ENCODE measurements at regions not wholly inside any gene's neighbourhood (a gene's known extent, or its start where the extent isn't known, plus 50 kb on each side); places are given as distances from the start of the nearest gene placed in this dataset.

DNA sequence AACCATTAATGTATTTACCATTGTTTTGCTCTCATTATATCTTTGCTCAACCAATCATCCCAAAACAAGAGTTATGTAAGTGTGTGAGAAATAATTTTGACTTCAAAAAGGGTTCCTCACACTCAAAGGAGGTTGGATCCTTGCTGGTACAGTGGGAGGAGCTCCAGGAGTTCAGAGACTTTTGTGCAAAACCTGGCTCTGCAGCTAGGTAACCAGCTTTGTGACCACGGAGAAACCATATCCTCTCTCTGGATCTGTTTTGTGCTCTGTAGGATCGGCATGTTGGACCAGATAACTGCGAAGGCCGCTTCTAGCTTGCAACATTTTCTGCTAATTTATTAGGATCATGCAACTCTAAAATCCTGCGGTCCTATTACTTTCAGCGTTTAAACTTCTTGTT is 128.6 kb upstream of the LIPC start:
- Histone ChIP-seq H2AFZ (ENCODE audit: low read length) (no peak overlapping the region), H3K9ac (ENCODE audit: insufficient read depth, low read depth, low read length) (no peak overlapping the region), H3K9me3 (ENCODE audit: low read length) (no peaks in the 10 kb centered on the region), H4K20me1 (ENCODE audit: insufficient read depth, low read length) (no peaks in the 10 kb centered on the region), H3K36me3 (replicated peaks in 1 of 2; ENCODE audit: control insufficient read depth in 1 of 2, insufficient read depth in 2 of 2, low read length in 2 of 2) (no peaks in the 10 kb centered on the region), H3K4me2 (ENCODE audit: low read depth, low read length) (no peak overlapping the region), H3K4me3 (replicated peaks in 1 of 3; ENCODE audit: insufficient read depth in 1 of 3, low read depth in 2 of 3, low read length in 3 of 3) (no peak overlapping the region), H3K27me3 (ENCODE audit: control insufficient read depth in 1 of 2, insufficient read depth in 2 of 2, low read length in 2 of 2) (no peaks in the 10 kb centered on the region), H3K4me1 (ENCODE audit: insufficient read depth, low read length) (peaks cover 20% of the 10 kb centered on the region), H3K79me2 (ENCODE audit: insufficient read depth, low read length) (no peaks in the 10 kb centered on the region), H3K27ac (ENCODE audit: extremely low read length, insufficient read depth, low read length) (no peak overlapping the region)
- ATAC-seq: no peak
- no TSS peak for BruUV-seq (replicated peaks)
- in situ Hi-C loops (cut with HindIII; ENCODE audit: extremely low pct_ligation_motif_present, low pct_unique_long_range_greater_than_20kb) (no loop called here), intact Hi-C loops (cut with micrococcal nuclease; ENCODE audit: unreplicated experiment) (no loop called here)
- no peak for TF ChIP-seq ZMAT3 (CRISPR knock-in tag; conservative IDR thresholded peaks at IDR 0.05)
- TF ChIP-seq, protein P1, sequence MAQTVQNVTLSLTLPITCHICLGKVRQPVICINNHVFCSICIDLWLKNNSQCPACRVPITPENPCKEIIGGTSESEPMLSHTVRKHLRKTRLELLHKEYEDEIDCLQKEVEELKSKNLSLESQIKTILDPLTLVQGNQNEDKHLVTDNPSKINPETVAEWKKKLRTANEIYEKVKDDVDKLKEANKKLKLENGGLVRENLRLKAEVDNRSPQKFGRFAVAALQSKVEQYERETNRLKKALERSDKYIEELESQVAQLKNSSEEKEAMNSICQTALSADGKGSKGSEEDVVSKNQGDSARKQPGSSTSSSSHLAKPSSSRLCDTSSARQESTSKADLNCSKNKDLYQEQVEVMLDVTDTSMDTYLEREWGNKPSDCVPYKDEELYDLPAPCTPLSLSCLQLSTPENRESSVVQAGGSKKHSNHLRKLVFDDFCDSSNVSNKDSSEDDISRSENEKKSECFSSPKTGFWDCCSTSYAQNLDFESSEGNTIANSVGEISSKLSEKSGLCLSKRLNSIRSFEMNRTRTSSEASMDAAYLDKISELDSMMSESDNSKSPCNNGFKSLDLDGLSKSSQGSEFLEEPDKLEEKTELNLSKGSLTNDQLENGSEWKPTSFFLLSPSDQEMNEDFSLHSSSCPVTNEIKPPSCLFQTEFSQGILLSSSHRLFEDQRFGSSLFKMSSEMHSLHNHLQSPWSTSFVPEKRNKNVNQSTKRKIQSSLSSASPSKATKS (CRISPR knock-in tag; IDR thresholded peaks at IDR 0.05): no peak
- TF ChIP-seq, protein P2, sequence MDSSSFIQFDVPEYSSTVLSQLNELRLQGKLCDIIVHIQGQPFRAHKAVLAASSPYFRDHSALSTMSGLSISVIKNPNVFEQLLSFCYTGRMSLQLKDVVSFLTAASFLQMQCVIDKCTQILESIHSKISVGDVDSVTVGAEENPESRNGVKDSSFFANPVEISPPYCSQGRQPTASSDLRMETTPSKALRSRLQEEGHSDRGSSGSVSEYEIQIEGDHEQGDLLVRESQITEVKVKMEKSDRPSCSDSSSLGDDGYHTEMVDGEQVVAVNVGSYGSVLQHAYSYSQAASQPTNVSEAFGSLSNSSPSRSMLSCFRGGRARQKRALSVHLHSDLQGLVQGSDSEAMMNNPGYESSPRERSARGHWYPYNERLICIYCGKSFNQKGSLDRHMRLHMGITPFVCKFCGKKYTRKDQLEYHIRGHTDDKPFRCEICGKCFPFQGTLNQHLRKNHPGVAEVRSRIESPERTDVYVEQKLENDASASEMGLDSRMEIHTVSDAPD (CRISPR knock-in tag; IDR thresholded peaks at IDR 0.05): no peak
- no peak for TF ChIP-seq ZNF543 (CRISPR knock-in tag; IDR thresholded peaks at IDR 0.05)
- TF ChIP-seq KAT7 (CRISPR knock-in tag; IDR thresholded peaks at IDR 0.05; ENCODE audit: borderline replicate concordance): no peak
- no peak for TF ChIP-seq TFDP2 (CRISPR knock-in tag; IDR thresholded peaks at IDR 0.05)
- no peak for TF ChIP-seq AGO2 (optimal IDR thresholded peaks at IDR 0.05; ENCODE audit: low read depth, low read length)
- no peak for TF ChIP-seq MLX (CRISPR knock-in tag; IDR thresholded peaks at IDR 0.05)
- POLR2A ChIA-PET: no interaction called here
- no peak for FAIRE-seq
- CTCF ChIA-PET (ENCODE audit: low intra/inter-chr PET ratio, low total read pairs): no interaction called here
- DNase-seq (ENCODE audit: low spot score): no peak
- WGBS (ENCODE audit: low lambda C conversion rate): 96% methylated on average over 6 of the region's 6 CpGs
